Skeletal muscle satellite cell (primary cell): ENCODE measurements at regions not wholly inside any gene's neighbourhood (a gene's known extent, or its start where the extent isn't known, plus 50 kb on each side); places are given as distances from the start of the nearest gene placed in this dataset.

ENCODE experiments used
- H3K27me3 ChIP-seq: 2 replicates; pipeline ENCODE4 v1.7.0; 2013; ENCODE audit warnings: low read length; ENCODE audit not compliant: control insufficient read depth, insufficient read depth
- H3K36me3 ChIP-seq: 2 replicates; pipeline ENCODE4 v1.7.0; 2013; ENCODE audit warnings: mild to moderate bottlenecking, control low read depth, low read length; ENCODE audit not compliant: insufficient read depth
- H3K4me1 ChIP-seq: 2 replicates; pipeline ENCODE4 v1.7.0; 2013; ENCODE audit warnings: low read length; ENCODE audit not compliant: control insufficient read depth, insufficient read depth
- H3K4me2 ChIP-seq: 2 replicates; pipeline ENCODE4 v1.7.0; 2013; ENCODE audit warnings: mild to moderate bottlenecking, low read length
- H3K4me3 ChIP-seq: 2 replicates; pipeline ENCODE4 v1.7.0; 2013; ENCODE audit warnings: low read length
- H3K9ac ChIP-seq: 2 replicates; pipeline ENCODE4 v1.7.0; 2013; ENCODE audit warnings: mild to moderate bottlenecking, low read depth, low read length, moderate library complexity
- H3K9me3 ChIP-seq: replicated peaks from 2 replicates; pipeline ENCODE4 v1.7.0; 2013; ENCODE audit warnings: mild to moderate bottlenecking, control low read depth, low read length

GRCh38 chr12:24600551-24600950 lies 348.4 kb downstream of the BCAT1 start:
- Histone ChIP-seq H3K4me2 (peak overlapping the region; percentile 42), H3K4me1 (peaks cover 11% of the 10 kb centered on the region), H3K9me3 (no peaks in the 10 kb centered on the region), H3K36me3 (no peaks in the 10 kb centered on the region), H3K27me3 (no peaks in the 10 kb centered on the region), H3K4me3 (no peak overlapping the region), H3K9ac (no peak overlapping the region)

- Histone ChIP-seq H3K27me3 (no peaks in the 10 kb centered on the region), H3K4me3 (no peak overlapping the region), H3K4me2 (no peak overlapping the region), H3K9me3 (no peaks in the 10 kb centered on the region), H3K4me1 (peaks cover 11% of the 10 kb centered on the region), H3K9ac (no peak overlapping the region), H3K36me3 (no peaks in the 10 kb centered on the region)
Measured at GRCh38 chr12:24599736-24600135, 349.2 kb downstream of the BCAT1 start.

GRCh38 chr12:24597580-24597979 lies 351.3 kb downstream of the BCAT1 start:
- Histone ChIP-seq H3K4me3 (no peak overlapping the region), H3K36me3 (no peaks in the 10 kb centered on the region), H3K9me3 (no peaks in the 10 kb centered on the region), H3K4me1 (peaks cover 11% of the 10 kb centered on the region), H3K27me3 (no peaks in the 10 kb centered on the region), H3K9ac (no peak overlapping the region), H3K4me2 (no peak overlapping the region)

GRCh38 chr12:24596768-24597388 lies 352.0 kb downstream of the BCAT1 start:
- H3K36me3 ChIP-seq, result no peaks in the 10 kb centered on the region
- H3K9ac ChIP-seq, result no peak overlapping the region
- H3K4me3 ChIP-seq, result no peak overlapping the region
- H3K9me3 ChIP-seq, result no peaks in the 10 kb centered on the region
- H3K4me1 ChIP-seq, result peaks cover 11% of the 10 kb centered on the region
- no peaks in the 10 kb centered on the region for H3K27me3 ChIP-seq
- H3K4me2 ChIP-seq, result no peak overlapping the region

- H3K4me3 ChIP-seq, result no peak overlapping the region
- H3K9ac ChIP-seq, result no peak overlapping the region
- H3K4me2 ChIP-seq, result no peak overlapping the region
- H3K27me3 ChIP-seq, result no peaks in the 10 kb centered on the region
- H3K4me1 ChIP-seq, result peaks cover 5% of the 10 kb centered on the region
- H3K9me3 ChIP-seq, result no peaks in the 10 kb centered on the region
- no peaks in the 10 kb centered on the region for H3K36me3 ChIP-seq
Measured at GRCh38 chr12:24595652-24596235, 353.2 kb downstream of the BCAT1 start.

GRCh38 chr12:24591715-24592440 lies 357.0 kb downstream of the BCAT1 start:
- Histone ChIP-seq H3K4me3 (no peak overlapping the region), H3K9me3 (no peaks in the 10 kb centered on the region)

GRCh38 chr12:24591079-24591626 lies 357.7 kb downstream of the BCAT1 start:
- H3K27me3 ChIP-seq, result no peaks in the 10 kb centered on the region

More at GRCh38 chr12:24591715-24592440, 357.0 kb downstream of the BCAT1 start:
- no peaks in the 10 kb centered on the region for H3K36me3 ChIP-seq
- no peak overlapping the region for H3K4me2 ChIP-seq
- H3K4me1 ChIP-seq, result no peaks in the 10 kb centered on the region
- H3K9ac ChIP-seq, result no peak overlapping the region
- H3K27me3 ChIP-seq, result no peaks in the 10 kb centered on the region

GRCh38 chr12:24586293-24586692 lies 362.6 kb downstream of the BCAT1 start:
- H3K4me1 ChIP-seq, result no peaks in the 10 kb centered on the region
- H3K9me3 ChIP-seq, result no peaks in the 10 kb centered on the region
- no peaks in the 10 kb centered on the region for H3K36me3 ChIP-seq

More at GRCh38 chr12:24591079-24591626, 357.7 kb downstream of the BCAT1 start:
- Histone ChIP-seq H3K36me3 (no peaks in the 10 kb centered on the region), H3K9me3 (no peaks in the 10 kb centered on the region), H3K4me2 (no peak overlapping the region), H3K4me3 (no peak overlapping the region), H3K4me1 (no peaks in the 10 kb centered on the region), H3K9ac (no peak overlapping the region)

GRCh38 chr12:24584032-24584675 lies 364.7 kb downstream of the BCAT1 start:
- H3K4me2 ChIP-seq, result no peak overlapping the region
- no peaks in the 10 kb centered on the region for H3K36me3 ChIP-seq
- no peak overlapping the region for H3K9ac ChIP-seq
- H3K4me3 ChIP-seq, result no peak overlapping the region
- no peaks in the 10 kb centered on the region for H3K9me3 ChIP-seq
- no peaks in the 10 kb centered on the region for H3K27me3 ChIP-seq
- no peaks in the 10 kb centered on the region for H3K4me1 ChIP-seq

More at GRCh38 chr12:24586293-24586692, 362.6 kb downstream of the BCAT1 start:
- Histone ChIP-seq H3K4me2 (no peak overlapping the region), H3K27me3 (no peaks in the 10 kb centered on the region), H3K9ac (no peak overlapping the region), H3K4me3 (no peak overlapping the region)

- Histone ChIP-seq H3K9ac (no peak overlapping the region), H3K4me1 (no peaks in the 10 kb centered on the region), H3K9me3 (no peaks in the 10 kb centered on the region), H3K4me3 (no peak overlapping the region), H3K36me3 (no peaks in the 10 kb centered on the region), H3K4me2 (no peak overlapping the region), H3K27me3 (no peaks in the 10 kb centered on the region)
Measured at GRCh38 chr12:24582954-24583601, 365.8 kb downstream of the BCAT1 start.

GRCh38 chr12:24574538-24574937 lies 374.4 kb downstream of the BCAT1 start:
- H3K4me1 ChIP-seq, result no peaks in the 10 kb centered on the region
- no peak overlapping the region for H3K9ac ChIP-seq
- no peak overlapping the region for H3K4me3 ChIP-seq
- H3K9me3 ChIP-seq, result no peaks in the 10 kb centered on the region
- H3K27me3 ChIP-seq, result no peaks in the 10 kb centered on the region
- no peaks in the 10 kb centered on the region for H3K36me3 ChIP-seq
- no peak overlapping the region for H3K4me2 ChIP-seq
